ENCODE measurements at regions not wholly inside any gene's neighbourhood (a gene's known extent, or its start where the extent isn't known, plus 50 kb on each side); places are given as distances from the start of the nearest gene placed in this dataset.

GRCh38 chr4:180790471-180790870 lies 1452.7 kb upstream of the TENM3 start:
- Histone ChIP-seq H3K9me3 (replicated peaks; ENCODE audit: control insufficient read depth, insufficient read depth, low read length) (no peaks in the 10 kb centered on the region), H3K9ac (ENCODE audit: control insufficient read depth, insufficient read depth, low read length) (no peak overlapping the region), H3K36me3 (ENCODE audit: control insufficient read depth in 2 of 2, insufficient read depth in 2 of 2, low read length in 1 of 2) (no peaks in the 10 kb centered on the region), H3K27ac (ENCODE audit: control insufficient read depth, insufficient read depth) (no peak overlapping the region), H3K4me2 (ENCODE audit: control insufficient read depth, insufficient read depth) (no peak overlapping the region), H3K79me2 (ENCODE audit: control insufficient read depth, insufficient read depth, low read length) (no peaks in the 10 kb centered on the region), H3K4me1 (ENCODE audit: control insufficient read depth, insufficient read depth, low read length) (no peaks in the 10 kb centered on the region), H2AFZ (ENCODE audit: control insufficient read depth, low read depth, low read length) (no peak overlapping the region), H3K27me3 (replicated peaks in 1 of 2; ENCODE audit: control insufficient read depth in 2 of 2, insufficient read depth in 2 of 2, low read length in 1 of 2) (no peaks in the 10 kb centered on the region), H3K4me3 (no peak overlapping the region), H4K20me1 (ENCODE audit: control insufficient read depth, insufficient read depth) (no peaks in the 10 kb centered on the region)
- intact Hi-C loops (cut with micrococcal nuclease; ENCODE audit: unreplicated experiment) (no loop called here), in situ Hi-C loops (cut with MboI) (no loop called here)
- CTCF ChIA-PET: no interaction called here
- FAIRE-seq (no peak), DNase-seq (ENCODE audit: low read depth, low spot score) (no peak), ATAC-seq (no peak)
- RAD21 ChIA-PET (ENCODE audit: unreplicated experiment): no interaction called here
- POLR2A ChIA-PET: no interaction called here
- WGBS (ENCODE audit: insufficient coverage, insufficient replicate concordance, low lambda C conversion rate, missing lambda C conversion rate): 14% methylated on average over 3 of the region's 3 CpGs
- SMC1A ChIA-PET (ENCODE audit: uncharacterized antibody, unreplicated experiment): no interaction called here
- TF ChIP-seq POLR2AphosphoS5 (IDR thresholded peaks at IDR 0.05; ENCODE audit: low read length): no peak
- TF ChIP-seq RBBP5 (conservative IDR thresholded peaks at IDR 0.05): no peak
- no TSS peak for BruUV-seq (replicated peaks)

- intact Hi-C loops (cut with micrococcal nuclease; ENCODE audit: unreplicated experiment): no loop called here
- CTCF ChIA-PET: interaction anchor here (1.2 kb wide), 1 partner anchor 20 kb away, joined by 3 read pairs; no protein-coding TSS in a partner anchor
- no peak for FAIRE-seq
Observed at GRCh38 chr4:180792541-180792940, 1450.7 kb upstream of the TENM3 start.

More at GRCh38 chr4:180792541-180792940, 1450.7 kb upstream of the TENM3 start:
- no peak for DNase-seq (ENCODE audit: low read depth, low spot score)
- TF ChIP-seq POLR2A (IDR thresholded peaks at IDR 0.05; ENCODE audit: low read depth, low read length) (no peak), TCF7 (IDR thresholded peaks at IDR 0.05; ENCODE audit: borderline replicate concordance) (no peak), RELB (IDR thresholded peaks at IDR 0.05; ENCODE audit: low read depth) (no peak), JUNB (IDR thresholded peaks at IDR 0.05) (no peak), YBX1 (IDR thresholded peaks at IDR 0.05) (no peak), PRDM15 (CRISPR knock-in tag; IDR thresholded peaks at IDR 0.05) (no peak), IRF4 (IDR thresholded peaks at IDR 0.05; ENCODE audit: low read depth, low read length) (no peak), HSF1 (IDR thresholded peaks at IDR 0.05; ENCODE audit: low read depth, low read length) (no peak), ZBED1 (IDR thresholded peaks at IDR 0.05; ENCODE audit: borderline replicate concordance) (no peak)
- Histone ChIP-seq H2AFZ (ENCODE audit: control insufficient read depth, low read depth, low read length) (no peak overlapping the region), H3K27ac (ENCODE audit: control insufficient read depth, insufficient read depth) (no peak overlapping the region), H3K9me3 (replicated peaks; ENCODE audit: control insufficient read depth, insufficient read depth, low read length) (no peaks in the 10 kb centered on the region), H3K4me2 (ENCODE audit: control insufficient read depth, insufficient read depth) (no peak overlapping the region), H3K4me1 (ENCODE audit: control insufficient read depth, insufficient read depth, low read length) (no peaks in the 10 kb centered on the region), H3K27me3 (replicated peaks in 1 of 2; ENCODE audit: control insufficient read depth in 2 of 2, insufficient read depth in 2 of 2, low read length in 1 of 2) (no peaks in the 10 kb centered on the region), H3K36me3 (ENCODE audit: control insufficient read depth in 2 of 2, insufficient read depth in 2 of 2, low read length in 1 of 2) (no peaks in the 10 kb centered on the region), H3K4me3 (no peak overlapping the region), H3K79me2 (ENCODE audit: control insufficient read depth, insufficient read depth, low read length) (no peaks in the 10 kb centered on the region), H3K9ac (ENCODE audit: control insufficient read depth, insufficient read depth, low read length) (no peak overlapping the region), H4K20me1 (ENCODE audit: control insufficient read depth, insufficient read depth) (no peaks in the 10 kb centered on the region)
- ATAC-seq: no peak
- BruUV-seq (replicated peaks): no TSS peak
- ChIA-PET SMC1A (ENCODE audit: uncharacterized antibody, unreplicated experiment) (interaction anchor here (0.6 to 0.7 kb wide), 2 partner anchors 100 to 590 kb away, joined by 3 read pairs; no protein-coding TSS in a partner anchor), POLR2A (no interaction called here), RAD21 (ENCODE audit: unreplicated experiment) (no interaction called here)
- in situ Hi-C loops (cut with MboI): no loop called here

All from GM12878 (cell line).